H1 (cell line): ENCODE measurements at regions not wholly inside any gene's neighbourhood (a gene's known extent, or its start where the extent isn't known, plus 50 kb on each side); places are given as distances from the start of the nearest gene placed in this dataset.

Experiments used
- CTCF ChIA-PET: fragments of 300-600 bp; sonication (Branson Sonifier 250); formaldehyde crosslinking; loops from one replicate; lab custom pipeline; 2021; ENCODE audit not compliant: partially characterized antibody; lab: Charles Lee
- POLR2A ChIA-PET: fragments of 300-600 bp; sonication (Branson Sonifier 250); formaldehyde crosslinking; loops from one replicate; lab custom pipeline; 2021; ENCODE audit warnings: inconsistent platforms; ENCODE audit not compliant: partially characterized antibody; lab: Charles Lee
- DNase-seq, 2 experiments: peaks; one replicate each; pipeline versions ENCODE4 v3.0.0 to v3.0.0-alpha.2; 2010 to 2022; ENCODE audit warnings: low spot score in 2 of 2, low read depth in 1 of 2, mixed read lengths in 1 of 2
- FAIRE-seq: peaks from 2 replicates; lab custom pipeline; 2011; peaks lifted over from hg19 to GRCh38; lab: Jason Lieb, UNC
- H2AFZ ChIP-seq: 2 replicates; pipeline ENCODE4 v1.8.1; 2012; ENCODE audit warnings: low read length, inconsistent platforms
- H2AK5ac ChIP-seq: 2 replicates; pipeline ENCODE4 v1.6.1; 2013; ENCODE audit warnings: low read depth, low read length
- H2BK120ac ChIP-seq: replicated peaks from 2 replicates; pipeline ENCODE3; 2013; ENCODE audit warnings: low read depth, low read length, inconsistent platforms
- H2BK12ac ChIP-seq: 2 replicates; pipeline ENCODE4 v1.6.1; 2013; ENCODE audit warnings: low read depth, low read length
- H2BK15ac ChIP-seq: 2 replicates; pipeline ENCODE4 v1.6.1; 2013; ENCODE audit warnings: low read length
- H2BK20ac ChIP-seq: 2 replicates; pipeline ENCODE4 v1.6.1; 2013; ENCODE audit warnings: low read length
- H2BK5ac ChIP-seq: 2 replicates; pipeline ENCODE4 v1.6.1; 2013; ENCODE audit warnings: low read depth, low read length
- H3K14ac ChIP-seq: 2 replicates; pipeline ENCODE4 v1.6.1; 2013; ENCODE audit warnings: inconsistent platforms; ENCODE audit not compliant: insufficient read length
- H3K18ac ChIP-seq: 2 replicates; pipeline ENCODE4 v1.6.1; 2013; ENCODE audit warnings: low read length; ENCODE audit errors: extremely low read depth
- H3K23ac ChIP-seq: 2 replicates; pipeline ENCODE4 v1.6.1; 2013; ENCODE audit warnings: inconsistent platforms; ENCODE audit not compliant: insufficient read length
- H3K23me2 ChIP-seq: 2 replicates; pipeline ENCODE4 v1.6.1; 2013; ENCODE audit warnings: low read depth, low read length
- H3K27ac ChIP-seq: 2 replicates; pipeline ENCODE4 v1.6.1; 2011; ENCODE audit warnings: low read depth, low read length, inconsistent platforms
- H3K27me3 ChIP-seq, 4 experiments: replicated peaks in 1 of 4; 1 replicate in 1 of 4; 2 replicates in 3 of 4; pipeline versions ENCODE4 v1.6.1 to v1.8.1; 2011 to 2013; ENCODE audit warnings: low read length in 3 of 4, mild to moderate bottlenecking in 3 of 4, inconsistent platforms in 2 of 4, mixed read lengths in 2 of 4, moderate library complexity in 1 of 4; ENCODE audit not compliant: control insufficient read depth in 3 of 4, insufficient read depth in 3 of 4; ENCODE audit errors: extremely low read depth in 1 of 4
- H3K36me3 ChIP-seq, 4 experiments: 2 replicates each; pipeline versions ENCODE4 v1.6.1 to v1.8.1; 2011 to 2013; ENCODE audit warnings: mild to moderate bottlenecking in 4 of 4, low read length in 3 of 4, moderate library complexity in 2 of 4, control low read depth in 1 of 4, inconsistent platforms in 1 of 4; ENCODE audit not compliant: insufficient read depth in 4 of 4, control insufficient read depth in 2 of 4
- H3K4ac ChIP-seq: replicated peaks from 2 replicates; pipeline ENCODE3; 2013; ENCODE audit warnings: low read length, low read depth, mixed read lengths, inconsistent platforms; ENCODE audit not compliant: insufficient read length
- H3K4me1 ChIP-seq, 4 experiments: replicated peaks in 1 of 4; 1 replicate in 1 of 4; 2 replicates in 3 of 4; pipeline versions ENCODE4 v1.6.1 to v1.8.1; 2011 to 2013; ENCODE audit warnings: low read length in 3 of 4, inconsistent platforms in 2 of 4, mixed read lengths in 1 of 4; ENCODE audit not compliant: insufficient read depth in 4 of 4, control insufficient read depth in 3 of 4
- H3K4me2 ChIP-seq, 2 experiments: 2 replicates each; pipeline versions ENCODE4 v1.6.1 to v1.8.1; 2011 to 2013; ENCODE audit warnings: low read depth in 2 of 2, low read length in 2 of 2, control low read depth in 1 of 2, inconsistent platforms in 1 of 2, mild to moderate bottlenecking in 1 of 2; ENCODE audit not compliant: insufficient read depth in 1 of 2
- H3K4me3 ChIP-seq, 4 experiments: fragments of 200-600, 300-600 bp in 1 of 4; sonication (generic), shearing (Covaris generic), sonication (Bioruptor Twin) in 1 of 4; 2 replicates each; pipeline versions ENCODE4 v1.5.1 to v1.8.1; 2011 to 2016; ENCODE audit warnings: low read length in 4 of 4, low read depth in 3 of 4, control low read depth in 2 of 4, inconsistent platforms in 2 of 4, mild to moderate bottlenecking in 2 of 4, mixed read lengths in 1 of 4, moderate library complexity in 1 of 4; ENCODE audit not compliant: insufficient read depth in 2 of 4; ENCODE audit errors: extremely low read depth in 1 of 4
- H3K56ac ChIP-seq: replicated peaks from 2 replicates; pipeline ENCODE3; 2013; ENCODE audit warnings: low read depth, mild to moderate bottlenecking, mixed read lengths, low read length, inconsistent platforms; ENCODE audit not compliant: insufficient read length
- H3K79me1 ChIP-seq: 2 replicates; pipeline ENCODE4 v1.6.1; 2013; ENCODE audit warnings: low read depth, low read length, control low read depth
- H3K79me2 ChIP-seq, 2 experiments: 2 replicates each; pipeline versions ENCODE4 v1.6.1 to v1.8.1; 2012 to 2013; ENCODE audit warnings: low read length in 2 of 2, mild to moderate bottlenecking in 2 of 2, inconsistent platforms in 1 of 2; ENCODE audit not compliant: insufficient read depth in 2 of 2, control insufficient read depth in 1 of 2
- H3K9ac ChIP-seq, 4 experiments: replicated peaks in 1 of 4; 1 replicate in 1 of 4; 2 replicates in 3 of 4; pipeline versions ENCODE4 v1.6.1 to v1.8.1; 2011 to 2013; ENCODE audit warnings: low read depth in 3 of 4, low read length in 3 of 4, control low read depth in 2 of 4, mild to moderate bottlenecking in 2 of 4, moderate library complexity in 2 of 4, inconsistent platforms in 1 of 4; ENCODE audit errors: extremely low read depth in 1 of 4
- H3K9me3 ChIP-seq, 2 experiments: 2 replicates each; pipeline versions ENCODE4 v1.6.1 to v1.8.1; 2012 to 2013; ENCODE audit warnings: mild to moderate bottlenecking in 2 of 2, moderate library complexity in 2 of 2, control low read depth in 1 of 2, inconsistent platforms in 1 of 2, low read depth in 1 of 2, low read length in 1 of 2, mixed read lengths in 1 of 2; ENCODE audit not compliant: insufficient read depth in 2 of 2
- H4K20me1 ChIP-seq, 2 experiments: replicated peaks in 1 of 2; 2 replicates each; pipeline versions ENCODE3 to v1.8.1; 2011 to 2013; ENCODE audit warnings: inconsistent platforms in 2 of 2, low read length in 2 of 2, mild to moderate bottlenecking in 1 of 2; ENCODE audit not compliant: insufficient read depth in 2 of 2, control insufficient read depth in 1 of 2
- H4K5ac ChIP-seq: 2 replicates; pipeline ENCODE4 v1.6.1; 2013; ENCODE audit warnings: low read length, low read depth, mixed read lengths, inconsistent platforms; ENCODE audit not compliant: insufficient read length
- H4K8ac ChIP-seq: 2 replicates; pipeline ENCODE4 v1.8.0; 2013; ENCODE audit warnings: mild to moderate bottlenecking, moderate library complexity, low read length, inconsistent platforms; ENCODE audit not compliant: insufficient read depth; ENCODE audit errors: extremely low read depth
- H4K91ac ChIP-seq: replicated peaks from 2 replicates; pipeline ENCODE3; 2013; ENCODE audit warnings: low read length, mixed read lengths, inconsistent platforms; ENCODE audit not compliant: insufficient read length
- BRCA1 ChIP-seq: IDR thresholded peaks from 2 replicates; pipeline ENCODE4 v1.6.1; 2012; ENCODE audit warnings: low read depth, low read length, improper control_type of control experiment
- CEBPB ChIP-seq: IDR thresholded peaks from 2 replicates; pipeline ENCODE4 v1.6.1; 2012; ENCODE audit warnings: low read depth, low read length
- EGR1 ChIP-seq: IDR thresholded peaks from 2 replicates; pipeline ENCODE4 v1.6.1; 2011; ENCODE audit warnings: low read depth, low read length, borderline replicate concordance
- FOSL1 ChIP-seq: IDR thresholded peaks from 2 replicates; pipeline ENCODE4 v1.6.1; 2011; ENCODE audit warnings: mild to moderate bottlenecking, low read depth, low read length, moderate library complexity; ENCODE audit not compliant: insufficient read depth
- HDAC6 ChIP-seq: IDR thresholded peaks from one replicate; pipeline ENCODE4 v1.7.1; 2012; ENCODE audit warnings: low read depth, mild to moderate bottlenecking, inconsistent platforms, low read length, moderate library complexity
- PHF8 ChIP-seq: fragments of 200-600 bp; sonication (generic); conservative IDR thresholded peaks from 2 replicates; pipeline ENCODE4 v1.7.1; 2012; ENCODE audit warnings: low read depth, mild to moderate bottlenecking, inconsistent platforms, low read length, moderate library complexity
- POLR2AphosphoS5 ChIP-seq: IDR thresholded peaks from 2 replicates; pipeline ENCODE4 v1.6.1; 2011; ENCODE audit warnings: low read depth, low read length
- POU5F1 ChIP-seq: IDR thresholded peaks from 2 replicates; pipeline ENCODE4 v1.6.1; 2011; ENCODE audit warnings: low read depth, mild to moderate bottlenecking, low read length, moderate library complexity
- SIX5 ChIP-seq: IDR thresholded peaks from 2 replicates; pipeline ENCODE4 v1.6.1; 2011; ENCODE audit warnings: mild to moderate bottlenecking, low read depth, low read length
- WGBS, 2 experiments: shearing (Covaris generic) in 1 of 2; methylation state at CpG; one replicate each; pipeline versions ENCODE4 v1.1.6 to v1.1.7; 2013 to 2015; ENCODE audit warnings: low lambda C conversion rate in 2 of 2, mixed read lengths in 2 of 2, inconsistent platforms in 1 of 2, low coverage in 1 of 2, missing lambda C conversion rate in 1 of 2; ENCODE audit not compliant: insufficient replicate concordance in 2 of 2, insufficient coverage in 1 of 2, insufficient read length in 1 of 2; ENCODE audit errors: extremely low coverage in 1 of 2, missing lambda C conversion rate in 1 of 2; 5-methylcytosine and 5-hydroxymethylcytosine counted together
- TF ChIP-seq, protein P1 (sequence below): IDR thresholded peaks from 2 replicates; pipeline ENCODE4 v1.6.1; 2011; ENCODE audit warnings: low read depth, mild to moderate bottlenecking, low read length; ENCODE audit not compliant: insufficient read depth
- TF ChIP-seq, protein P2 (sequence below): IDR thresholded peaks from 2 replicates; pipeline ENCODE4 v1.6.1; 2012; ENCODE audit warnings: inconsistent platforms

DNA sequence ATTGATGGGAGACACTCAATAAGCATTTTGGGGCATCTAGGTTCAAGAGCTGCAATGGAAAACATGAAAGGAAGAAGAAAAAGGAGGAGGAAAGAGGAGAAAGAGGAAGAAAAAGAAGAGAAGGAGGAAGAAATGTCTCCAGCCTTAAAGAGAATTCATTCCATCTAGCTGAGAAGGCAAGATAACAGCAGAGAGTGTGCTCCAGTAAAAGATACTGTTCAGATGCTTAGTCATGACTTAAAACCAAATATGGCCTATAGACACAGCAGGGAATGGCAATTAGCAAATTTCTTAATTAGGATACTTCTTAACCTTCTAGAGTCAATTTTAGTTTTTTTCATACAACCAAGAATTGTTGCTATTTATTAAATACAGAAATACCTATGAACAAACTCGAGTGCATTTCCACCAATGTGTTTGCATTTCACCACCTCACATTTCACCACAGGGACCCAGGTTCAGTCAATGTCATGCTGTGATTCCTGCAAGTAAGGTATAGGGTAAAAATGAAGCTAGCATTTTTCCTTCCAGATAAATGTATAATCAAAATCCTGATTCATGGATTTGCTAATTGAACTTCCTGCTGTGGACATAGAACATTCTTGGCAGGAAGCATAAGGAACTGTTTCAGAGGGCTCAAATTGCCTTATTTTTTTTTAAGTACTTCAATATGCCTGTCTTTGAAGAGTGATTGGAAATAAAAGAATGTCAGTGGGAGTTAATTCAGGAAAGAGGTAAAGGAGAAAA, 177.8 kb downstream of the RPS29 start:
- no peak overlapping the region for H3K14ac ChIP-seq
- H4K5ac ChIP-seq: no peak overlapping the region
- FAIRE-seq (no peak), DNase-seq (no peak)
- H3K9me3 ChIP-seq: no peaks in the 10 kb centered on the region; a peak in 1 of 4 replicates
- no peak overlapping the region for H2BK120ac ChIP-seq
- no peaks in the 10 kb centered on the region for H3K79me1 ChIP-seq
- no peaks in the 10 kb centered on the region for H3K27me3 ChIP-seq
- no peak overlapping the region for H2BK5ac ChIP-seq
- no peak overlapping the region for H2AK5ac ChIP-seq
- H3K9ac ChIP-seq: no peak overlapping the region
- TF ChIP-seq FOSL1: no peak
- no peak for TF ChIP-seq EGR1
- no peak for TF ChIP-seq CEBPB
- TF ChIP-seq POLR2AphosphoS5: no peak
- no peak for TF ChIP-seq BRCA1
- TF ChIP-seq, protein P1, sequence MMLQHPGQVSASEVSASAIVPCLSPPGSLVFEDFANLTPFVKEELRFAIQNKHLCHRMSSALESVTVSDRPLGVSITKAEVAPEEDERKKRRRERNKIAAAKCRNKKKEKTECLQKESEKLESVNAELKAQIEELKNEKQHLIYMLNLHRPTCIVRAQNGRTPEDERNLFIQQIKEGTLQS: no peak
- TF ChIP-seq SIX5: no peak
- TF ChIP-seq, protein P2, sequence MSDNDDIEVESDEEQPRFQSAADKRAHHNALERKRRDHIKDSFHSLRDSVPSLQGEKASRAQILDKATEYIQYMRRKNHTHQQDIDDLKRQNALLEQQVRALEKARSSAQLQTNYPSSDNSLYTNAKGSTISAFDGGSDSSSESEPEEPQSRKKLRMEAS: no peak
- no peak for TF ChIP-seq PHF8
- TF ChIP-seq POU5F1: no peak
- no peak for TF ChIP-seq HDAC6
- H2BK20ac ChIP-seq: no peak overlapping the region
- peaks cover 0 to 3% (median 0%) of the 10 kb centered on the region in 4 experiments; a peak in 1 of 7 replicates for H3K4me1 ChIP-seq
- H3K79me2 ChIP-seq: no peaks in the 10 kb centered on the region
- no peak overlapping the region for H3K4me2 ChIP-seq
- no peaks in the 10 kb centered on the region for H3K23me2 ChIP-seq
- CTCF ChIA-PET: interaction anchor here (0.7 to 1.9 kb wide), 3 partner anchors 10 to 63 kb away, joined by 3 to 5 read pairs (median 3); no protein-coding TSS in a partner anchor
- POLR2A ChIA-PET: interaction anchor here (0.6 kb wide), 1 partner anchor 9 kb away, joined by 3 read pairs; no protein-coding TSS in a partner anchor
- H3K4me3 ChIP-seq: no peak overlapping the region
- H3K27ac ChIP-seq: no peak overlapping the region
- no peak overlapping the region for H2BK15ac ChIP-seq
- H2BK12ac ChIP-seq: no peak overlapping the region
- no peak overlapping the region for H3K56ac ChIP-seq
- no peaks in the 10 kb centered on the region for H3K36me3 ChIP-seq
- WGBS, 2 experiments: 65% methylated on average over 1 of the region's 1 CpG; no CpG with 5 or more reads in 1 of the 2 experiments
- no peak overlapping the region for H4K91ac ChIP-seq
- no peak overlapping the region for H3K4ac ChIP-seq
- no peak overlapping the region for H4K8ac ChIP-seq
- no peak overlapping the region for H3K23ac ChIP-seq
- H2AFZ ChIP-seq: no peak overlapping the region
- H4K20me1 ChIP-seq: no peaks in the 10 kb centered on the region
- H3K18ac ChIP-seq: no peak overlapping the region
